SH-SY5Y (cell line): ENCODE measurements at regions not wholly inside any gene's neighbourhood (a gene's known extent, or its start where the extent isn't known, plus 50 kb on each side); places are given as distances from the start of the nearest gene placed in this dataset.

Source experiments
- GATA2 ChIP-seq: IDR thresholded peaks from 2 replicates; pipeline ENCODE4 v1.6.1; 2011; ENCODE audit warnings: mild to moderate bottlenecking, low read depth, low read length
- GATA3 ChIP-seq: IDR thresholded peaks from 2 replicates; pipeline ENCODE4 v1.6.1; 2011; ENCODE audit warnings: low read depth, mild to moderate bottlenecking, low read length, moderate library complexity

DNA sequence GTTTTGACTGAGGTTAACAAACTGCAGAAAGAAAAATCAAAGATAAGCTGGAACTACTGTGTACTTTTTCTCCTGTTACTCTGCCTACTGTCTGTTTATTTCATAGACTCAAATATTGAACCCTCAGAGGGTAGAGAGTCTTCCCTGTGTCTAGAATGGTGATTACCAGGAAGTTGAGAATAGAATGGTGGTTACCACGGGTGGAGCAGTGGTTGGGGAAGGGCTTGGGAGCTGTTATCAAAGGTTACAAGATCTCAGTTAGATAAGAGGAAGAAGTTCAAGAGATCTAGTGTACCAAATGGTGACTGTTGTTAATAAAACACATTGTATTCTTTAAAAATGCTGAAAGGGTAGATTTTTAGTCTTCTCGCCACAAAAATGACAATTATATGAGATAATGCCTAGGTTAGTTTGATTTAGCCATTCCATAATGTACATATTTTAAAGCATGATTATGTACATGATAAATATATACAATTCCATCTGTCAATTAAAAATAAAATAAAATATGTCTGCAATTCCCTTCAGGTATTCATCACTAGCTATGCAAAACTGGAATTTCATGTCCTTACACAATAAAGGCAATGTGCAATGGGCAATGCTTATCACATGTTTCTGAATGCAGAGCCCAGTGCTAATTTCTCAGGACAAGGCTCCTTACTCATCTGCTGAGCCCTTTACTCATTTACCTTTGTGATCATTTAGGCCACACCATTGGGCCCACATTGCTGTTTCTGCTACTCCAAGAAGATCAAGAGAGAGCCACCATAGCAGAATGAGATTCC is 474.3 kb upstream of the CAMK1G start:
- no peak for TF ChIP-seq GATA3
- no peak for TF ChIP-seq GATA2
